ENCODE measurements at regions not wholly inside any gene's neighbourhood (a gene's known extent, or its start where the extent isn't known, plus 50 kb on each side); places are given as distances from the start of the nearest gene placed in this dataset.

DNA sequence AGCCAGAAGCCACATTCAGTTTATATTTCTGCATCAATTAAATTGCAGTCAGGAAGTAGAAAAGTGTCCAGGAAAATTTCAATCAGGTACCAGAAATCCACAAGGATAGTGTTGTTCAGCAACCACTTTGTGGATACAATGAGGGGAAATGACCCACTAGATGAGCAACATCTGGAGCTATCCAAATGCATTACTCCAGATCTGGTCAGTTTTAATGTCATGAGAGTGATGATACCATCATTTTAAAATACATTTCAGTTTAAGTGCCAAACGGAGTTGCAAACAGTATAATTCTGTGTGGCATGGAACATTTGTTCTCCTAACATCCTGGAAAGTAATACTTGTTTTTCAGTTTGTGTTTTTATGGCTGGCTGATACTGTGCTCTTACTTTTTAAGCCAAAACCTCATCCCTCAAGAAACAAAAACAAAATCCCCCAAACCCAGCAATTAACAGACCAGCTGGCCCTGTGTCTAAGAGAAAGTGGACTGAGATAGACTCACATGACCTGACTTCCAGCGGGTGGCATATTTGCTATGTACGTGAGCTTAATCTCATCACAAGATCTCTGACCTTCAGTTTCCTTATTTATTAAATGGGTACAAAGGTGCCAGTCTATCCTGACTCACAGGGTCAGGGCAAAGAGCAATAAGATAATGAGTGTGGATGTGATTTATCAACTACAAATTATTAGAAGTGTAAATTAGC lies 58.8 kb upstream of the CNKSR3 start:
- H3K14ac ChIP-seq (ENCODE audit: low read length), result no peak overlapping the region
- no peak overlapping the region for H3K23ac ChIP-seq (ENCODE audit: low read depth, low read length, poor library complexity)
- no peak overlapping the region for H3K4ac ChIP-seq (ENCODE audit: low read length)
- H2AFZ ChIP-seq (ENCODE audit: low read length), result no peak overlapping the region
- H4K91ac ChIP-seq (ENCODE audit: low read depth, low read length, poor library complexity), result no peak overlapping the region
- DNase-seq (ENCODE audit: low spot score), result no peak
- no peak overlapping the region for H3K9ac ChIP-seq (ENCODE audit: low read depth, low read length, poor library complexity)
- no peaks in the 10 kb centered on the region for H3K4me1 ChIP-seq (ENCODE audit: control insufficient read depth in 2 of 2, insufficient read depth in 1 of 2, low read depth in 1 of 2, low read length in 2 of 2)
- H2BK120ac ChIP-seq (ENCODE audit: low read depth, low read length), result no peak overlapping the region
- H3K4me3 ChIP-seq (ENCODE audit: low read length in 2 of 2), result no peak overlapping the region
- no peak overlapping the region for H4K8ac ChIP-seq (ENCODE audit: low read depth, low read length)
- no peak overlapping the region for H2BK15ac ChIP-seq (ENCODE audit: low read length)
- H3K27ac ChIP-seq (replicated peaks; ENCODE audit: low read length), result no peak overlapping the region
- no peak overlapping the region for H3K18ac ChIP-seq (ENCODE audit: low read length)
- no peaks in the 10 kb centered on the region for H3K27me3 ChIP-seq (ENCODE audit: control insufficient read depth in 3 of 3, insufficient read depth in 3 of 3, low read depth in 1 of 3, low read length in 3 of 3)
- no CpG with 5 or more reads among the region's 3 CpGs for WGBS, 2 donors (ENCODE audit: extremely low coverage in 2 of 2, insufficient read length in 2 of 2, insufficient replicate concordance in 1 of 2)
- no peak overlapping the region for H2AK5ac ChIP-seq (ENCODE audit: low read depth, low read length)
- H3K9me3 ChIP-seq (replicated peaks in 1 of 2; ENCODE audit: control insufficient read depth in 2 of 2, insufficient read depth in 1 of 2, low read depth in 1 of 2, low read length in 2 of 2), result no peaks in the 10 kb centered on the region
- no peak overlapping the region for H2BK5ac ChIP-seq (ENCODE audit: low read length)
- no peaks in the 10 kb centered on the region for H3K79me1 ChIP-seq (ENCODE audit: low read depth, low read length)
- no peak overlapping the region for H3K4me2 ChIP-seq (ENCODE audit: insufficient read depth, low read length, poor library complexity, severe bottlenecking)
- no peak overlapping the region for H2BK12ac ChIP-seq (ENCODE audit: low read length)
- no peaks in the 10 kb centered on the region for H3K36me3 ChIP-seq (replicated peaks in 1 of 2; ENCODE audit: control insufficient read depth in 2 of 2, insufficient read depth in 2 of 2, low read length in 2 of 2)

GRCh38 chr6:154570505-154570904 lies 60.0 kb upstream of the CNKSR3 start:
- no peaks in the 10 kb centered on the region for H3K27me3 ChIP-seq (ENCODE audit: control insufficient read depth in 3 of 3, insufficient read depth in 3 of 3, low read depth in 1 of 3, low read length in 3 of 3)
- no peak overlapping the region for H2BK120ac ChIP-seq (ENCODE audit: low read depth, low read length)
- H3K4me1 ChIP-seq (ENCODE audit: control insufficient read depth in 2 of 2, insufficient read depth in 1 of 2, low read depth in 1 of 2, low read length in 2 of 2), result peaks cover 0 to 3% of the 10 kb centered on the region in 2 donors
- no peak overlapping the region for H3K9ac ChIP-seq (ENCODE audit: low read depth, low read length, poor library complexity)
- DNase-seq (ENCODE audit: low spot score), result no peak
- H2BK15ac ChIP-seq (ENCODE audit: low read length), result no peak overlapping the region
- no peak overlapping the region for H3K4ac ChIP-seq (ENCODE audit: low read length)
- H2BK5ac ChIP-seq (ENCODE audit: low read length), result no peak overlapping the region
- H3K27ac ChIP-seq (replicated peaks; ENCODE audit: low read length), result no peak overlapping the region
- H3K4me2 ChIP-seq (ENCODE audit: insufficient read depth, low read length, poor library complexity, severe bottlenecking), result no peak overlapping the region
- H4K91ac ChIP-seq (ENCODE audit: low read depth, low read length, poor library complexity), result no peak overlapping the region
- no peak overlapping the region for H3K4me3 ChIP-seq (ENCODE audit: low read length in 2 of 2)
- H3K14ac ChIP-seq (ENCODE audit: low read length), result no peak overlapping the region
- no peaks in the 10 kb centered on the region for H3K36me3 ChIP-seq (replicated peaks in 1 of 2; ENCODE audit: control insufficient read depth in 2 of 2, insufficient read depth in 2 of 2, low read length in 2 of 2)
- no peak overlapping the region for H3K23ac ChIP-seq (ENCODE audit: low read depth, low read length, poor library complexity)
- no CpG with 5 or more reads among the region's 2 CpGs for WGBS, 2 donors (ENCODE audit: extremely low coverage in 2 of 2, insufficient read length in 2 of 2, insufficient replicate concordance in 1 of 2)
- no peak overlapping the region for H4K8ac ChIP-seq (ENCODE audit: low read depth, low read length)
- H3K79me1 ChIP-seq (ENCODE audit: low read depth, low read length), result no peaks in the 10 kb centered on the region
- H2BK12ac ChIP-seq (ENCODE audit: low read length), result no peak overlapping the region
- H3K9me3 ChIP-seq (replicated peaks in 1 of 2; ENCODE audit: control insufficient read depth in 2 of 2, insufficient read depth in 1 of 2, low read depth in 1 of 2, low read length in 2 of 2), result peaks cover 0 to 2% of the 10 kb centered on the region in 2 donors
- no peak overlapping the region for H3K18ac ChIP-seq (ENCODE audit: low read length)
- H2AK5ac ChIP-seq (ENCODE audit: low read depth, low read length), result no peak overlapping the region
- H2AFZ ChIP-seq (ENCODE audit: low read length), result no peak overlapping the region

DNA sequence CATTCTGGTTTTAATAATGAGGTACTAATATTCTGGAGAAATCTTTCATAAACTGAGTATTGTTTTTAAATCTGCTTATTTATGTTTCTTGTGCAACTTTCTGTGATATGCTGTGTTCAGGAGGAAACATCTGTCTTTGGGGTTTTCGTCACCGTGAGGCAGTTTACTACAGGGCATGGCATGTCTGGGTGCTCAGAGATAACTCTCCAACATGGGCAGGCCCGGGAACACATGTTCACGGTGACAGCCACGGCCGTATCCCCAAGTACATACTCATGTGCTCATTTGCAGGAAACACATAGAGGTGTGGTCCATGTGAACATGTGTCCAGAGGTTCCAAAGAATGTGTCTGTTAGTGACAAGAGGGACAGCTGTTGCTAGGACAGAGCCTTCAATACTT lies 62.1 kb upstream of the CNKSR3 start:
- Histone ChIP-seq H2AFZ (ENCODE audit: low read length) (no peak overlapping the region), H2AK5ac (ENCODE audit: low read depth, low read length) (no peak overlapping the region), H3K18ac (ENCODE audit: low read length) (no peak overlapping the region), H2BK15ac (ENCODE audit: low read length) (no peak overlapping the region), H3K4me3 (ENCODE audit: low read length in 2 of 2) (no peak overlapping the region), H3K4ac (ENCODE audit: low read length) (no peak overlapping the region), H3K9ac (ENCODE audit: low read depth, low read length, poor library complexity) (no peak overlapping the region), H3K9me3 (replicated peaks in 1 of 2; ENCODE audit: control insufficient read depth in 2 of 2, insufficient read depth in 1 of 2, low read depth in 1 of 2, low read length in 2 of 2) (peaks cover 0 to 2% of the 10 kb centered on the region in 2 donors), H4K8ac (ENCODE audit: low read depth, low read length) (no peak overlapping the region), H2BK5ac (ENCODE audit: low read length) (no peak overlapping the region), H3K27ac (replicated peaks; ENCODE audit: low read length) (no peak overlapping the region), H2BK120ac (ENCODE audit: low read depth, low read length) (no peak overlapping the region), H2BK12ac (ENCODE audit: low read length) (no peak overlapping the region), H3K27me3 (ENCODE audit: control insufficient read depth in 3 of 3, insufficient read depth in 3 of 3, low read depth in 1 of 3, low read length in 3 of 3) (no peaks in the 10 kb centered on the region), H3K79me1 (ENCODE audit: low read depth, low read length) (no peaks in the 10 kb centered on the region), H3K36me3 (replicated peaks in 1 of 2; ENCODE audit: control insufficient read depth in 2 of 2, insufficient read depth in 2 of 2, low read length in 2 of 2) (no peaks in the 10 kb centered on the region), H3K23ac (ENCODE audit: low read depth, low read length, poor library complexity) (no peak overlapping the region), H4K91ac (ENCODE audit: low read depth, low read length, poor library complexity) (no peak overlapping the region), H3K4me1 (ENCODE audit: control insufficient read depth in 2 of 2, insufficient read depth in 1 of 2, low read depth in 1 of 2, low read length in 2 of 2) (peaks cover 0 to 3% of the 10 kb centered on the region in 2 donors), H3K4me2 (ENCODE audit: insufficient read depth, low read length, poor library complexity, severe bottlenecking) (no peak overlapping the region), H3K14ac (ENCODE audit: low read length) (no peak overlapping the region)
- WGBS, 2 donors (ENCODE audit: extremely low coverage in 2 of 2, insufficient read length in 2 of 2, insufficient replicate concordance in 1 of 2), result no CpG with 5 or more reads among the region's 6 CpGs
- DNase-seq (ENCODE audit: low spot score), result no peak

DNA sequence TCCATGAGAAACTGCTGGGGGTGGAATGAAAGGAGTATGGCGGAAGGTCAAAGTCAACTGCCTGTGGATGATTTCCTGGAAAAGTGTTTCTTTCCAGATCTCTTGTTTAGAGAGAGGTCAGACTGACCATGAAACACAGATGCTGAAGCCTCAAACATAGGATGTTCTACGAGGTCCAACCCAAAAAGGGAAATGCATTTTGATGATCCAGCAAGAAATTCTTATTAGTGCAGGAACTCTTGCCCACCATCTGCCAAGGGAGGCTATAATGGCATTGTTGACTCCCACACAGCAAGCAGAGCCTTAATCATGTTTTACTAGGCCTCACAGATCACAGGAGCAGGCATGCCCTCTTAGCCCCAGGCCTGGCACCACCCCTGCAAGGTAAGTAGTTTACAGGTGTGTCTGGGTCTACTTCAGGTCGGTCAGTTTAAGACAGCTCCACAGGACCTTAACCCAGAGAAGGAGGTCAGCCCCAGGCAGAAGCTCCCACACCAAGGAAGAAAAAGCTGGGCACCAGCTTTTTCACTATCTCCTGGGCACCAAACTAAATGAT lies 67.6 kb upstream of the CNKSR3 start:
- Histone ChIP-seq H3K9ac (ENCODE audit: low read depth, low read length, poor library complexity) (no peak overlapping the region), H3K4ac (ENCODE audit: low read length) (no peak overlapping the region), H2BK15ac (ENCODE audit: low read length) (no peak overlapping the region), H3K79me1 (ENCODE audit: low read depth, low read length) (no peaks in the 10 kb centered on the region), H2AFZ (ENCODE audit: low read length) (no peak overlapping the region), H3K27me3 (ENCODE audit: control insufficient read depth in 3 of 3, insufficient read depth in 3 of 3, low read depth in 1 of 3, low read length in 3 of 3) (no peaks in the 10 kb centered on the region), H3K4me1 (ENCODE audit: control insufficient read depth in 2 of 2, insufficient read depth in 1 of 2, low read depth in 1 of 2, low read length in 2 of 2) (peaks cover 0 to 3% of the 10 kb centered on the region in 2 donors), H3K18ac (ENCODE audit: low read length) (no peak overlapping the region), H3K14ac (ENCODE audit: low read length) (no peak overlapping the region), H2BK5ac (ENCODE audit: low read length) (no peak overlapping the region), H3K4me3 (ENCODE audit: low read length in 2 of 2) (no peak overlapping the region), H3K4me2 (ENCODE audit: insufficient read depth, low read length, poor library complexity, severe bottlenecking) (no peak overlapping the region), H2BK12ac (ENCODE audit: low read length) (no peak overlapping the region), H4K91ac (ENCODE audit: low read depth, low read length, poor library complexity) (no peak overlapping the region), H4K8ac (ENCODE audit: low read depth, low read length) (no peak overlapping the region), H2BK120ac (ENCODE audit: low read depth, low read length) (peak overlapping the region; percentile 73), H3K36me3 (replicated peaks in 1 of 2; ENCODE audit: control insufficient read depth in 2 of 2, insufficient read depth in 2 of 2, low read length in 2 of 2) (no peaks in the 10 kb centered on the region), H3K9me3 (replicated peaks in 1 of 2; ENCODE audit: control insufficient read depth in 2 of 2, insufficient read depth in 1 of 2, low read depth in 1 of 2, low read length in 2 of 2) (peaks cover 0 to 2% of the 10 kb centered on the region in 2 donors), H2AK5ac (ENCODE audit: low read depth, low read length) (no peak overlapping the region), H3K27ac (replicated peaks; ENCODE audit: low read length) (no peak overlapping the region), H3K23ac (ENCODE audit: low read depth, low read length, poor library complexity) (no peak overlapping the region)
- WGBS, 2 donors (ENCODE audit: extremely low coverage in 2 of 2, insufficient read length in 2 of 2, insufficient replicate concordance in 1 of 2), result no CpG with 5 or more reads among the region's 3 CpGs
- DNase-seq (ENCODE audit: low spot score), result no peak
